ENCODE measurements at regions not wholly inside any gene's neighbourhood (a gene's known extent, or its start where the extent isn't known, plus 50 kb on each side); places are given as distances from the start of the nearest gene placed in this dataset.
"Not testable (repeated sequence)": the region's sequence is repeated elsewhere in the genome, so short reads cannot be mapped to it uniquely, and the experiment has no call there.

- no peak for DNase-seq (ENCODE audit: low read depth)
These were observed 609.2 kb downstream of the CSNK1G3 start for GRCh38 chr5:124121198-124121597.

GRCh38 chr5:124114911-124115310 is 602.9 kb downstream of the CSNK1G3 start:
- no peak for DNase-seq (ENCODE audit: low read depth)

GRCh38 chr5:124111886-124112285 is 599.9 kb downstream of the CSNK1G3 start:
- DNase-seq (ENCODE audit: low read depth), result peak; percentile 71

- no peak for DNase-seq (ENCODE audit: low read depth)
These were observed 599.0 kb downstream of the CSNK1G3 start for GRCh38 chr5:124110942-124111341.

GRCh38 chr5:124105326-124105725 is 593.3 kb downstream of the CSNK1G3 start:
- DNase-seq (ENCODE audit: low read depth), result no peak

- no peak for DNase-seq (ENCODE audit: low read depth)
These were observed 592.8 kb downstream of the CSNK1G3 start for GRCh38 chr5:124104821-124105220.

- no peak for DNase-seq (ENCODE audit: low read depth)
These were observed 592.4 kb downstream of the CSNK1G3 start for GRCh38 chr5:124104344-124104743.

- peak; percentile 10 for DNase-seq (ENCODE audit: low read depth)
These were observed 591.7 kb downstream of the CSNK1G3 start for GRCh38 chr5:124103671-124104070.

- DNase-seq (ENCODE audit: low read depth), result not testable (repeated sequence)
These were observed 591.1 kb downstream of the CSNK1G3 start for GRCh38 chr5:124103056-124103455.

- DNase-seq (ENCODE audit: low read depth), result peak; percentile 17
These were observed 590.5 kb downstream of the CSNK1G3 start for GRCh38 chr5:124102486-124102885.

- no peak for DNase-seq (ENCODE audit: low read depth)
These were observed 581.7 kb downstream of the CSNK1G3 start for GRCh38 chr5:124093658-124094057.

GRCh38 chr5:124090115-124090514 is 578.1 kb downstream of the CSNK1G3 start:
- no peak for DNase-seq (ENCODE audit: low read depth)

GRCh38 chr5:124089578-124089977 is 577.6 kb downstream of the CSNK1G3 start:
- DNase-seq (ENCODE audit: low read depth), result peak; percentile 18

GRCh38 chr5:124088289-124089032 is 576.5 kb downstream of the CSNK1G3 start:
- no peak for DNase-seq (ENCODE audit: low read depth)

GRCh38 chr5:124087752-124088151 is 575.8 kb downstream of the CSNK1G3 start:
- no peak for DNase-seq (ENCODE audit: low read depth)

GRCh38 chr5:124080256-124080655 is 568.3 kb downstream of the CSNK1G3 start:
- no peak for DNase-seq (ENCODE audit: low read depth)

- DNase-seq (ENCODE audit: low read depth), result no peak
These were observed 567.1 kb downstream of the CSNK1G3 start for GRCh38 chr5:124079062-124079461.

- DNase-seq (ENCODE audit: low read depth), result no peak
These were observed 562.5 kb downstream of the CSNK1G3 start for GRCh38 chr5:124074500-124074899.

- DNase-seq (ENCODE audit: low read depth), result no peak
These were observed 560.6 kb downstream of the CSNK1G3 start for GRCh38 chr5:124072570-124072969.

GRCh38 chr5:124071039-124071438 is 559.1 kb downstream of the CSNK1G3 start:
- DNase-seq (ENCODE audit: low read depth), result no peak

- no peak for DNase-seq (ENCODE audit: low read depth)
These were observed 553.5 kb downstream of the CSNK1G3 start for GRCh38 chr5:124065508-124065907.

- no peak for DNase-seq (ENCODE audit: low read depth)
These were observed 553.0 kb downstream of the CSNK1G3 start for GRCh38 chr5:124064956-124065355.

GRCh38 chr5:124061663-124062062 is 549.7 kb downstream of the CSNK1G3 start:
- peak; percentile 87 for DNase-seq (ENCODE audit: low read depth)

- DNase-seq (ENCODE audit: low read depth), result no peak
These were observed 549.1 kb downstream of the CSNK1G3 start for GRCh38 chr5:124061068-124061430.

Measured in amniotic epithelial cell (primary cell).